ENCODE measurements at regions not wholly inside any gene's neighbourhood (a gene's known extent, or its start where the extent isn't known, plus 50 kb on each side); places are given as distances from the start of the nearest gene placed in this dataset.

DNA sequence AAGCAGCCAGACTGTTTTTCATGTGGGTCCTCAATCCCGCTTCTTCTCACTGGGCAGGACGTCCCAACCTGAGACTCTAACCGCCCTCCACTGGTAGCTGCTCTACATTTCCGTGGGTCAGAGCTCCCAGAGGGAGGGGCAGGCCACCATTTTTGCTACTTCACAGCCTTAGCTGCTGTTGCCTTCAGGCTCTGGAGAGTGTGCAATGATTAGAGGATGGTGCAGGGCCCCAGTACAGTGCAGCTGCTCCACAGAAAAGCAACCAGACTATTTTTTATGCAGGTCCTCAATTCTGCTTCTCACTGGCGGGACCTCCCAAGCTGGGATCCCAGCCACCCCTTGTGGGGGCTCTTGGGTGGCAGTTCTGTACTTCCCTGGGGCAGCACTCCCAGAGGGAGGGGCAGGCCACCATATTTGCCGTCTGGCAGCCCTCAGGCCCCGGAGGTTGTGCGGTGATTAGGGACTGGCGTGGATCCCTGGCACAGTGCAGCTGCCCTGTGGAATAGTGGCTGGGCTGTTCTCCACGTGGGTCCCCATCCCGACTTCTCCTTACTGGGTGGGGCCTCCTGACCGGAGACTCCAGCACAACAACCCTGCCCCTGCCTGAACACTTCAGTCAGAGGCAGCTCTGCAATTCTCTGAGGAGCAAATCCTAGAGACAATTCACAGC, 647.6 kb upstream of the PKN2 start:
- in situ Hi-C loops (cut with MboI; ENCODE audit: low sequenced_read_pairs), result no loop called here

DNA sequence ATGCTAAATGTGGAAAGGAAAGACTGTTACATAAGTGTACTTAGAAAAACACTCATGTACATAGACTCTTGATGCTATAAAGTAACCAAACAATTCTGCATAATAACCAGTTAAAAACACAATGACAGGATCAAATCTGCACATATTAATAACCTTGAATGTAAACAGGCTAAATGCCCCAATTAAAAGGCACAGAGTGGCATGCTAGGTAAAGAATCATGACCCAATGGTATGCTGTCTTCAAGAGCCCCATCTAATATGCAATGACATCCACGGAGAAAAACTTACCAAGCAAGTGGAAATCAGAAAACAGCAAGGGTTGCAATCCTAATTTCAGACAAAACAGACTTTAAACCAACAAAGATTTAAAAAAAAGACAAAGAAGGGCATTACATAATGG, 644.8 kb upstream of the PKN2 start:
- in situ Hi-C loops (cut with MboI; ENCODE audit: low sequenced_read_pairs), result no loop called here

DNA sequence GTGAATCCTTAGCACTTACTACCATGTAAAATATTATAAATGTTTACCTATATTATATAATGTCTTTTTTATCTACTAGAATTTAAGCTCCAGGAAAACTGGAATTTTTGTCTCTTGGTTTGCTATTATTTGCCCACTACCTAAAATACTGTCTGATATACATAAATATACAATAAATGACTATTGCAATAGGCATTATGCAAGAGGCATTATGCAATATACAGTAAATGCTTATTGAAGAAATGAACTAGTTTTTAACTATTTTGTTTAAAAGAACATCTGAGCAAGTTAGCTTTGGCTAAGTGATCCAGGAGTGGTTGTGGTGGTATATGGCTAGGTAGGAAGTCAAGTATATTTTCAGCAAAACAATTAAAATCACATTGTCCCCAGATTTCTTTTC, 640.2 kb upstream of the PKN2 start:
- in situ Hi-C loops (cut with MboI; ENCODE audit: low sequenced_read_pairs), result no loop called here

DNA sequence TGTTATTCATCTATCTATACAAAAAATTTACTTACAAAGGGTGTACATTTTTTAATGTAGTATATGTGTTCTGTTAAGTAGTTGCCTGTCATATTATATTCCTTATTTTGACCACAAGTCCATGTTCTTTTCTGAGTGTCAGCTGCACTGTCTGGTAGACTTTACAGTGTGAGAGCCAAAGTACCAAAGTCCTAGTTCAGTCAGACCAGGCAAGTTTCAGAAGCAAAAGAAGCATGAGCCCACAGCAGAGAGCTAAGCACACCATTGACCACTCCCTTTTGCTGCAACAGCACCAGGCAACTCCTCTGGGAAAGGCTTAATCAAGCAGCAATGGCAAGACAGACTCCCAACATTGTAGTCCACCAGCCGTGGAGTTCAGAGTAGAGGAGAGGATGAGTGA, 631.9 kb upstream of the PKN2 start:
- in situ Hi-C loops (cut with MboI; ENCODE audit: low sequenced_read_pairs), result no loop called here

DNA sequence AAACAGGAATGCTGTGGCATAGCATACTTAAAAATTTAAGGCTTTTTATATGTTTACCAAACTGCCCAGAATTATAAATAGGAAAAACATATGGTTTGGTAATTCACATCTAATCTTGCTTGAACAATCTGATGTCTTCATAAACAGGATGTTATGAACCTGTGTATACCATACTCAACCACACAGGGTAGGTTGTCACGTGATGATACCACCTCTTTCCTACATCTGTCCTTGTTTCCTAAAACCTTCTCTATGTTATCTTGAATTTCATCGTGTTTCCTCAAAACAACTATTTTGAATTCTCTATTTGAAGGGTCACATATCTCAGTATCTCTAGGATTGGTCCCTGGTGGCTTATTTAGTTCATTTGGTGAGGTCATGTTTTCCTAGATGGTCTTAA, 631.0 kb upstream of the PKN2 start:
- in situ Hi-C loops (cut with MboI; ENCODE audit: low sequenced_read_pairs), result no loop called here

DNA sequence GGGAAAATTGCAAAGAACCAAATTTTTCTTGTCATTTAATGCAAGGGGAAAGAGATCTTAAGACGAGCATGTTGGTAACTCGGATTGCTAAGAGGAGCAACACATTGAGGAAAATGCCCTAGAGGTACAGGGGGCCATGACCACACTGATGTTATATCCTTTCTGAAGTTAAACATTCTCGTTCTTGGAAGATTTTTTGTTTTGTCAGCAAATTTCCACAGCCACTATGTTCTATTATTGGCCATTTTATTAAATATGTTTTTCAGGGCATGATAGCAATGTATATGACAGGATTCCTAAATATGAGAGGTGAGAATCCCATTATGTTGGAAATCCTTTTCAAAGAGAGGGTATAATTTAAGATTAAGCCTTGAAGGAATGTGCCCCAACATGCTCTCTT, 627.2 kb upstream of the PKN2 start:
- in situ Hi-C loops (cut with MboI; ENCODE audit: low sequenced_read_pairs), result no loop called here

DNA sequence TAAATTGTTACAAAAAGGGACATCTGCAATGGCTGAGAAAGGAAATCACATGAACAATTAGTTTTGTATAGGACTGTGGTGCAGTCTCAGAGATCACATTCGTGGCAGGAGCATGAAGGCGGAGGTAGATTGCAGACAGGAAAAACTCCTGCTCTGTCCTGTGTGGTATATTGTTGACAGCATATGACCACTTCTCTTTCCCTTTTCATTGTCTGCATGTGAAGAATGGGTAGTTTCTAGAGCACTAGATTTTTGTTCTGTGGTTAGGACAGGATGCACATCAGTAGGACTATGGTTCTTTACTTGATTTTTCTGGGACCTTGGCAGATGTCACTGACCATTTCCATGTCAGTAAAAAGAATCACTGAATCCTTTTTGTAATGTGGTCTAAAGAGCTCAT, 625.9 kb upstream of the PKN2 start:
- in situ Hi-C loops (cut with MboI; ENCODE audit: low sequenced_read_pairs), result no loop called here

DNA sequence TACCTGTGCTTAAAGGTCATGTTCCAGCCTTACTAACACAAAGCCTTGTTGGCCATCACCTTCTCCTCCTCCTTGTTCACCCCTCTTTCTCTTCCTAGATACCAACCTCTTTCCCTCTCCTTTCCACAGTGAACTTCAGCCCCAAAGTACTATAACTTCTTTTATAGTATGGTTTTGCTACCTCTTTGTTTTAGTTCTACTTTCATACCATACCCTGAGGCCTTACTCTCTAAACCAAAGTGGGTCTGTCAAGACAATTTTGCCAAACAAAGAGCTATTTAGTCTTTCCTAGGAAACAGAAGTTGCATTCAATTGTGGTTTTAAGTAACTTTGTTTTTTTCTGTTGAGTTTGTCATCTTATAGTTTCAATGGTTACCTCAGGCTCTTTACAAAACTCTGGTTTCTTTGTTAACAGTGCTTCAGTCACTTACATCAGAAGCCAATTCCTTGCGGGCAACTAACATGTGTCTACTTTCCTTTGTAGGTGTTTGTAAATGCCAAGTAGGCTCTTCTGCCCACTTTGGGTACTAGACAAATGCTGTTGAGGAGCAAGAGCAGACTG, 623.9 kb upstream of the PKN2 start:
- in situ Hi-C loops (cut with MboI; ENCODE audit: low sequenced_read_pairs), result no loop called here

DNA sequence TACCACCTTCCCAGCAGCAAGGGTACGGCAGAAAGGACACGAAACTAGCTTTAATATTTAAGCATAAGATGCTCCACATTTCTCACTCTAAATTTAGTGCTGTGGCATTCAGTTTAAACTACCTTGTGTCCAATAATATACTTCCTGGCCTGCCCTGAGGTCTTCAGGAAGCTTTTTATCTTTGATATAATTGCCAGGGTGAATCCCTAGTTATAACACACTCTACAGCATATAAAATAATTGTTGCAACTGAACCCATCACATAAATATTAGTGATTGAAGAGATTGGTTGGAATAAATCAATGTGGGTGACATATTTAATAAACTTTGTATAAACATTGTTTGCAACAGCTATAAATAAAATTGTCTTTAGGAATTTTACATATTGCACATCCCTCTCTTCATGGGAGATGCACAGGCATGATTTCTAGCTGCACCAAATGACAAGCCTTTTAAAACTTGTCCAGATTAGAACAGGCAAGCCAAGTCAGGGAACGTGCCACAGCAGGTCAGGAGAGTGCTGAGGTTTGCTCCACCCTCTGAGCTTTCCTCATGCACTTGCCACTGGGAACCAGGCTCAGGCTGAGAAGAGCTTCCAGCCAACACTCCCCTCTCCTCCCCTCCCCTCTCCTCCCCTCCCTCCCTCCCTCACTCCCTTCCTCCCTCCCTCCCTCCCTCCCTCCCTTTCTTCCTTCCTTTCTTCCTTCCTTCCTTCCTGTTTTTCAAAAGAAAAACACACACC, 623.2 kb upstream of the PKN2 start:
- in situ Hi-C loops (cut with MboI; ENCODE audit: low sequenced_read_pairs), result no loop called here

DNA sequence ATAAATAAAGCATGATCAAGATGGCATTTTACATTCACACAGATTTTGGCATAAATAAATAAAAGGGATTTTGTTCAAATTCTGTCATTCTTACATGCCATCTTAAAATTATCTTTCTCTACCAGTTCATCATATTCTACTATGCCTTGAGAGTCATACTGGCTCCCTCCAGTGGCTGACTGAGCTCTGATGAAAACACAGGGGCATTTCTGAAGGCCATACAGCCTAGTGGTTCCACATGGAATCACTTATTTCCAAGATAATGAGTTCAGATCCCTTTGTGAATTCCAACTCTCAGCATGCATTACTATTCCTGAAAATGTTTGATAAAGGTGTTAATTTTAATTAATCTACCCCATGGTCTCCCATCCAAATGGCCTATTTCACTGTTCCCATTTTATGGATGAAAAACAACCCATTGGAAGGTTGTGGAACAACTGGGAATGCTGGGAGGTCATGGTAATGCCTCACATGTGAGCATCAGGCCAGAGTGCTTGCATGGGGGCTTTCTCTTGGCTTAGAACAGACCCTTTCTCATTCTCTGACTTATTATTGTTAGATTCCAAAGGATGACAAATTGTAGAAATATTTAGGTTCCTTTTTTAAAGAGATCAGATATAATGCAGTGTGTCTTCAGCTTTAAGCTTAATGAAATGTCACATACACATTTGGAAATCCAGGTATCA, 622.4 kb upstream of the PKN2 start:
- in situ Hi-C loops (cut with MboI; ENCODE audit: low sequenced_read_pairs), result no loop called here

DNA sequence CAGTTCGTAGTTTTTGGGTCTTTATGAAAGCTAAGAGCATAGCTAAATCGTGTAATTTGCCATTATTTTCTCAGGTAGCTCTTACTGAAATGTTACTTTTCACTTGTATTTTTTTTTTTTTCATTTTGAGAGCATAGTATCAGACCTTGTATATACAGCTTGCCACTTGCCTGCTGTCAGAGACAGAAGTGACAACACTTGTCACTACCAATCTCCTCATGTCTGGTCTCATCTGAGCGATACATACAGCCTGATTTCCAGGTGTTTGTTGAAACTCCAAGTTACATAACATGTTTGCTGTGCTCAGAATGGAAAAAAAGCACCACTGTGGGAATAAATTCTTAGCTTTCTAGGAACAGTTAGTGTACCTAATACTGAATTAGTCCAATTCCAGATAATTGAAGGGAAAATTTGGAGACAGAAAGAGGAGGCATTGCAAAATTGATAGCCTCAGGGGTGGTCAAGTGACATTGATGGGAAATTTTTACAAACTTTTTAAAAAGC, 621.4 kb upstream of the PKN2 start:
- in situ Hi-C loops (cut with MboI; ENCODE audit: low sequenced_read_pairs), result no loop called here

DNA sequence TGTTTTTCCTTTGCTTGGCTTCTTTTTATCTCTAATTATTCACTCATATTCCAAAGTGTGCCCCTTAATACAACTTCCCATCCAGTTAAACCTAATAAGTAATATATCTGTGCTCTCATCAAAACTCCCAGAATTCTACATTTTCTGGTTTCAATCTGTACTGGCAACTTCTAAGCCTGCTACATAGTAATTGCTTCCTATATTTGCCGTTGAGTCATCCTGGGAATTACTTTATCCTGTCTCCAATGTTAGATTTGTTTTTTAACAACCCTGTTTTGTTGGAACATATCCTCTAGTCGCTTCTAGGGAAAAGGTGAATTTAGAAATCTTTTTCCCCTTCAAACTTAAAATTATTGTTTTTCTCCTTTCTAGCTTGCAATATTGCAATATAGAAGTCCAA, 620.5 kb upstream of the PKN2 start:
- in situ Hi-C loops (cut with MboI; ENCODE audit: low sequenced_read_pairs), result no loop called here

DNA sequence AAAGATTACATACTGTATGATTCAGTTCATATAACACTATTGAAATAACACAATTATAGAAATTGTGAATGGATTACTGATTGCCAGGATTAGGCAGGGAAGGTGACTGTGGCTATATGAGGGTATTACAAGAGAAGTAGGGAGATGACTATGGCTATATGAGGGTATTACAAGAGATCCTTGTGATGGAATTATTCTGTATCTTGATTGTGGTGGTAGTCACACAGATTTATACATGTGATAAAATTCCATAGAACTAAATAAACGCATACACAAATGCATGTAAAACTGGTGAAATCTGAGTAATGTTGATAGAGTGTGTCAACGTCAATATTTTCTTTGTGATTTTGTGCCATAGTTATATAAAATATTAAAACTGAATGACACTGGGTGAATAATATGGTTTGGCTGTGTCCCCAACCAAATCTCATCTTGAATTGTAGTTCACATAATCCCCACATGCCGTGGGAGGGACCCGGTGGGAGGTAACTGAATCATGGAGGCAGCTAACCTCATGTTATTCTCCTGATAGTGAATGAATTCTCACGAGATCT, 615.6 kb upstream of the PKN2 start:
- in situ Hi-C loops (cut with MboI; ENCODE audit: low sequenced_read_pairs), result no loop called here

DNA sequence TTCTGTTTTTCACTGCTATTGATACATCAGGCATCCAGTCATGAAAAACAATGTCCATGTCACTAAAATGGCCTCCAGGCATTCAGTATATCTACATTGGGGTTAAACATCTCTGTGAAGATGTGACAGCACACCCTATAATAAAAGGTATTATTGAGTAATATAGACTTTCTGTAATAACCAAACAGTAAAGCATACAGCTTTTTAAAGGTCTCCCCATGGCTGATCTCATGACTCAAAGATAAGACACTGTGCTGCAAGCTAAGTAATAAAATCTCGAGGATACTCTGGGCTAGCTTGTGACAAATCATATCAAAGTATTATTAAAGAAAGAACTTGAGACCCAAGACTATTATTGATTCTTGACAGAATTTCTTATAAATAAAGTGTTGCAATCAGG, 613.1 kb upstream of the PKN2 start:
- in situ Hi-C loops (cut with MboI; ENCODE audit: low sequenced_read_pairs), result no loop called here

DNA sequence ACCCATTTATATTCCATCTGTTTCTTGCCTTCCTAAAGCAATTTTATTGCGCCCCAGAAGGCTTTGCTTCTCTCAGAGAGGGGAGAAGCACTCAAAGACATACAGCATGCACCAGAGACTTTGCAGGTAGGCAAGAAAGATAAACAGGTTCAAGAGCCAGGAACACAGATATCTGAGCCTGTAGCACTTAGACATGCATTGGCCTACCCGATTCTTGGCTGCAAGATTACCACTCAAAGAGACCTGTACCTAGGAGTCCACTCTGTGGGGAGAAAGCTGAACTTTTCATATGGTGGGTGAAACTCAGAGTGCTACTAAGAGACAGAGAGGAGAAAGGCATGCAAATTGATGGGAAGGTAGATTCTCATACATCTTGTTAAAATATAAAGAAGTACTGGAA, 609.4 kb upstream of the PKN2 start:
- in situ Hi-C loops (cut with MboI; ENCODE audit: low sequenced_read_pairs), result no loop called here

DNA sequence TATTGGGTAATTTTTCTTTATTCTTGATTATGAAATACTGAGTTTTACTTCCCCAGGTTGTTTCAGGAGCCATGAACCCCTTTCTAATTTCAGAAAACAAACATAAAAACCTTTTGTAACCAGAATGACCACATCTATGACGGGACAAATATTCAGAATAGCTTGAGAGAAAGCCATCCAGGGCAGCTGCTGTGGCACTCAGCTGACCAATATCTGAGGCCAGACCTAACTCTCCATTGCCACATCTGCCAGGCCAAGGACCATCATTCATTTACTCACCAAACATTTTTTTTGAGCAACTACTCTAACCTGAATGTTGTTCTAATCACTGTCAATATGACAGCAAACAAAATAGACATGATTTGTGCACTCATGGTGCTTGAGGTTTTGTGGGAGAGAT, 608.3 kb upstream of the PKN2 start:
- in situ Hi-C loops (cut with MboI; ENCODE audit: low sequenced_read_pairs), result no loop called here

DNA sequence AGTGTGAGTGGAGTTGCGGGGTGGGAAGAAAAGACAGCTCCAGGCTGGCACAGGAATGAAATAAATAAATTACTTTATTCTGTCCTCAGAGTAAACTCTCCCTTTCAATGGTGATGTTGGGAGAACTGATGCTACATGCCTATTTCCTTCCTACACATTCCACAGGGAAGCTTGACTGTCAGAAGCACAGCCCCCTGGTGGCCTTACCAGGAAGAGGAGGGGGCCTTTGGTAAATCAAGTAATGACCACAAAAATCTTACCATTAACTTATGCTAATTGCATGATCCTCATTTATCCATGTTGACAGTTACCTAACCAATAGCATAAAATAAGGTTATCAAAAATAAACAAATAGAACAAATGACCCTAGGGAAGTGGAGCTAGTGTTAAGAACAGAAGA, 605.0 kb upstream of the PKN2 start:
- in situ Hi-C loops (cut with MboI; ENCODE audit: low sequenced_read_pairs), result no loop called here

DNA sequence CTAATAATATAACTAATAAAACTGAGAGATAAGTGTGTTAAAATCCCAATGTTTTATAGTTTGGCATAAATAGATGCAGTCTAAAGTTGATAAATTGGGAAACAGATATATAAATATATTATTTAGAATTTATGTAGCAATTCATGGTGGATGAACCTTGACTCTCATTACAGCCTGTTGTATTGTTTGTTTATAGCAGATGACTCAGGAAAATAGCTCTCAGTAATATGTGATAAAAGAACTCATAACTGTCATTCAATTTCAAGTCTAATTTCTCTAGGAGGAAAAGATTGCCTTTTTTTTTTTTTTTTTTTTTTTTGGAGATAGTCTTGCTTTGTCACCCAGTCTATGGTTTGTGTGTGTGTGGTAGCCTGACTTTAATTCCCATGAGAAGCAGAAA, 603.2 kb upstream of the PKN2 start:
- in situ Hi-C loops (cut with MboI; ENCODE audit: low sequenced_read_pairs), result no loop called here

DNA sequence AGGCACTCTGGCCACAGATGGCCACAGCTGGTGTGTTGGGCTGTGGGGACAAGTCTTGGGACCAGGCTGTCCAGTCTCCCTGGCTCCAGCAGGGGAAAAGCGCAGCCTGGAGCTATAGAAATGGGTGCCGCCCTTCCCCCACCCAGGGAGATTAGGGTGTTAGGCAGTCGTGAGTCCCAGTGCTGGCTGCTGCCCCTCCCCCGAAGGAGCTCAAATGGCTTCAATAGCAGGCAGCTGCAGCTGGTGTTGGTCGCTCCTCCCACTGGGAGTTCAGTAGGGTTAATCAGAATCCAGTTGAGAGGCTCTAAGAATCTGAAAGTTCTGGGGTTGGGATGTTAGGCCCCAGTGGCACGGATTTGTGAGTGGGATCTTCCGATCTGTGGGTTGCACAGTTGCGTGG, 595.6 kb upstream of the PKN2 start:
- in situ Hi-C loops (cut with MboI; ENCODE audit: low sequenced_read_pairs), result no loop called here

DNA sequence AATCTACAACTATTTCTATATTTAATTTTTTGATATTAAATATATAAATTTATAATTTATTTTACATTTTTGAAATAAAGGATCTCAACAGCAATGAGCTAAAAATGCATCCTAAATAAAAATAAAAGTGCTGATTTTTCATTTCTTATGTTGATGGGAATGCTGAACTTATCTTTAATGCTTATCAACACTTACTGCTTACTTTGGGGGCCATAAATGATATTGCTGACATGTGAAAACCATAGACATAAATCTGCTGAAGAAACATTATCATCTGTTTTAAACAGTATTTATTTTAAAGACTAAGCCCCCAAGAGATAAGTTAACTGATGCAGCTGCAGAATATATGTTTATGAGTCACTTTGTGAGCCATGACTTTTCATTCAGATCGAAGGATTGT, 594.1 kb upstream of the PKN2 start:
- in situ Hi-C loops (cut with MboI; ENCODE audit: low sequenced_read_pairs), result no loop called here

DNA sequence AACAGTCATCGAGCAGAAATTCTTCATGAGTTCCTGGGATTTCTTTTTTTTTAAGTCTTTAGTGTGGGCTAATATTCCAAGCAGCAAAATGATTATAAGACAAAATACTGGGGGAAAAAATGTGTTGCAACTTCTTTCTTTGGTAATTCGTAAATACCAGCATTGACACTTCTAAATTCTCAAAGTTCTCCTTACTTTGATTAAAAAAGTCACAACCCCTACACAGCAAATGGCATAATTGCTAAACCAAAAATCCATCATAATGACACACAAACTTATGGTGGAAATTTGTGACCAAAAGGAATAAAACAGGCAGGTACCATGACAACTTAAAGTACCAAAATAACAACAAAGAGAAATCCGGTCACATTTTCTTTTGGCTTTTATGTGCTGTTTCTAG, 585.2 kb upstream of the PKN2 start:
- in situ Hi-C loops (cut with MboI; ENCODE audit: low sequenced_read_pairs), result no loop called here

DNA sequence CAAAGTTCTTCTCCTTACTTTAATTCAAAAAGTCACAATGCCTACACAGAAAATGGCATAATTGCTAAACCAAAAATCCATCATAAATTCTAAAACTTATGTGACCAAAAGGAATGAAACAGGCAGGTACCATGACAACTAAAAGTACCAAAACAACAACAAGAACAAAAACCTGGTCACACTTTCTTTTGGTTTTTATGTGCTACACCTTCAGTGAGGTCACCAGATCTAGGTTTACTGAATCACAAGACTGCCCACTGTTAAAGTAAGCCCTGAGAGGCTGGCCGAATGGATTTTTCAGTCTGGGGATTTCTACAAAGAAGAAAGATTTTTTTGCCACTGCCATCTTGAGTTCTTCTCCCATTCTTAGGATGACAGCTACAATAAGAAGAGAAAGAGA, 583.0 kb upstream of the PKN2 start:
- in situ Hi-C loops (cut with MboI; ENCODE audit: low sequenced_read_pairs), result no loop called here
